HL-60 (cell line): ENCODE measurements at regions not wholly inside any gene's neighbourhood (a gene's known extent, or its start where the extent isn't known, plus 50 kb on each side); places are given as distances from the start of the nearest gene placed in this dataset.

Experiments
- CTCF ChIP-seq: IDR thresholded peaks from one replicate; pipeline ENCODE4 v1.5.1; 2011; ENCODE audit warnings: low read length, control low read depth, inconsistent platforms; ENCODE audit not compliant: insufficient read depth
- GABPA ChIP-seq: IDR thresholded peaks from 2 replicates; pipeline ENCODE4 v1.6.1; 2012; ENCODE audit warnings: low read depth
- POLR2AphosphoS5 ChIP-seq: IDR thresholded peaks from 2 replicates; pipeline ENCODE4 v1.6.1; 2012; ENCODE audit warnings: low read depth
- TF ChIP-seq, protein P1 (sequence below): IDR thresholded peaks from 2 replicates; pipeline ENCODE4 v1.6.1; 2012; ENCODE audit warnings: low read depth; ENCODE audit not compliant: insufficient replicate concordance

DNA sequence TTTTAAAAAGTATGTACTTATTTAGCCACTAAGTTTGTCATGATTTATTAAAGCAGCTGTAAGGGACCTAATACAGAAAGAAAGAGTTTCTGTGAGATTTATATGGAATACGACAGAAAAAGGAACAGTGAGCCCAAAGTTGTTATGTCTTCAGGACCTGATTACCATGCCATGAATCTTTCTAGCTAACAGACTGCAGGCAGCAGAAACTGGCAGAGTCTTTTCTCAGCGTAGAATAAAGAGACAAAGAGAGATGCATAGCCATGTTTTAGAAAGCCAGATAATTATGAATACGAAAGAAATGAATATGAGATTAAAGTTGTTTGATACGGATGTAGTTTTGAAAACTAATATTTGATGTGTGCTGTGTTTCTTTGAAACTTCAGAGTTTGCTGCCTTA lies 624.1 kb upstream of the ADGRB3 start:
- no peak for TF ChIP-seq CTCF
- no peak for TF ChIP-seq POLR2AphosphoS5
- TF ChIP-seq, protein P1, sequence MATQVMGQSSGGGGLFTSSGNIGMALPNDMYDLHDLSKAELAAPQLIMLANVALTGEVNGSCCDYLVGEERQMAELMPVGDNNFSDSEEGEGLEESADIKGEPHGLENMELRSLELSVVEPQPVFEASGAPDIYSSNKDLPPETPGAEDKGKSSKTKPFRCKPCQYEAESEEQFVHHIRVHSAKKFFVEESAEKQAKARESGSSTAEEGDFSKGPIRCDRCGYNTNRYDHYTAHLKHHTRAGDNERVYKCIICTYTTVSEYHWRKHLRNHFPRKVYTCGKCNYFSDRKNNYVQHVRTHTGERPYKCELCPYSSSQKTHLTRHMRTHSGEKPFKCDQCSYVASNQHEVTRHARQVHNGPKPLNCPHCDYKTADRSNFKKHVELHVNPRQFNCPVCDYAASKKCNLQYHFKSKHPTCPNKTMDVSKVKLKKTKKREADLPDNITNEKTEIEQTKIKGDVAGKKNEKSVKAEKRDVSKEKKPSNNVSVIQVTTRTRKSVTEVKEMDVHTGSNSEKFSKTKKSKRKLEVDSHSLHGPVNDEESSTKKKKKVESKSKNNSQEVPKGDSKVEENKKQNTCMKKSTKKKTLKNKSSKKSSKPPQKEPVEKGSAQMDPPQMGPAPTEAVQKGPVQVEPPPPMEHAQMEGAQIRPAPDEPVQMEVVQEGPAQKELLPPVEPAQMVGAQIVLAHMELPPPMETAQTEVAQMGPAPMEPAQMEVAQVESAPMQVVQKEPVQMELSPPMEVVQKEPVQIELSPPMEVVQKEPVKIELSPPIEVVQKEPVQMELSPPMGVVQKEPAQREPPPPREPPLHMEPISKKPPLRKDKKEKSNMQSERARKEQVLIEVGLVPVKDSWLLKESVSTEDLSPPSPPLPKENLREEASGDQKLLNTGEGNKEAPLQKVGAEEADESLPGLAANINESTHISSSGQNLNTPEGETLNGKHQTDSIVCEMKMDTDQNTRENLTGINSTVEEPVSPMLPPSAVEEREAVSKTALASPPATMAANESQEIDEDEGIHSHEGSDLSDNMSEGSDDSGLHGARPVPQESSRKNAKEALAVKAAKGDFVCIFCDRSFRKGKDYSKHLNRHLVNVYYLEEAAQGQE = no peak
- no peak for TF ChIP-seq GABPA
